Parathyroid adenoma (tissue), 2 donors: ENCODE measurements at regions not wholly inside any gene's neighbourhood (a gene's known extent, or its start where the extent isn't known, plus 50 kb on each side); places are given as distances from the start of the nearest gene placed in this dataset.

ENCODE experiments used
- H2AFZ ChIP-seq: fragments of 300-600 bp; sonication (generic); one replicate; pipeline ENCODE4 v1.7.0; 2017; ENCODE audit warnings: antibody characterized with exemption, mild to moderate bottlenecking
- H3K27ac ChIP-seq: fragments of 300-600 bp; sonication (generic); one replicate; pipeline ENCODE4 v1.7.0; 2017
- H3K27me3 ChIP-seq: fragments of 300-600 bp; sonication (generic); one replicate; pipeline ENCODE4 v1.7.0; 2017; ENCODE audit warnings: low read length; ENCODE audit not compliant: control insufficient read depth, insufficient read depth
- H3K36me3 ChIP-seq: fragments of 300-600 bp; sonication (generic); one replicate; pipeline ENCODE4 v1.7.0; 2017; ENCODE audit warnings: low read length; ENCODE audit not compliant: control insufficient read depth, insufficient read depth
- H3K4me1 ChIP-seq: fragments of 300-600 bp; sonication (generic); one replicate; pipeline ENCODE4 v1.7.0; 2017; ENCODE audit warnings: control low read depth
- H3K4me2 ChIP-seq: fragments of 300-600 bp; sonication (generic); one replicate; pipeline ENCODE4 v1.7.0; 2017; ENCODE audit warnings: low read length
- H3K4me3 ChIP-seq: fragments of 300-600 bp; sonication (generic); one replicate; pipeline ENCODE4 v1.7.0; 2017; ENCODE audit warnings: low read depth, low read length
- H3K79me2 ChIP-seq: fragments of 300-600 bp; sonication (generic); one replicate; pipeline ENCODE4 v1.7.0; 2017; ENCODE audit warnings: control low read depth
- H3K9ac ChIP-seq: fragments of 300-600 bp; sonication (generic); one replicate; pipeline ENCODE4 v1.7.0; 2017; ENCODE audit warnings: mild to moderate bottlenecking
- H3K9me3 ChIP-seq: fragments of 300-600 bp; sonication (generic); one replicate; pipeline ENCODE4 v1.7.0; 2017; ENCODE audit warnings: low read length; ENCODE audit not compliant: control insufficient read depth
- TF ChIP-seq, protein P1 (sequence below): fragments of 300-600 bp; sonication (generic); IDR thresholded peaks from one replicate; pipeline ENCODE4 v1.7.0; 2017; ENCODE audit warnings: antibody characterized with exemption, mild to moderate bottlenecking
- donor health status: primary hyperparathyroidism.

DNA sequence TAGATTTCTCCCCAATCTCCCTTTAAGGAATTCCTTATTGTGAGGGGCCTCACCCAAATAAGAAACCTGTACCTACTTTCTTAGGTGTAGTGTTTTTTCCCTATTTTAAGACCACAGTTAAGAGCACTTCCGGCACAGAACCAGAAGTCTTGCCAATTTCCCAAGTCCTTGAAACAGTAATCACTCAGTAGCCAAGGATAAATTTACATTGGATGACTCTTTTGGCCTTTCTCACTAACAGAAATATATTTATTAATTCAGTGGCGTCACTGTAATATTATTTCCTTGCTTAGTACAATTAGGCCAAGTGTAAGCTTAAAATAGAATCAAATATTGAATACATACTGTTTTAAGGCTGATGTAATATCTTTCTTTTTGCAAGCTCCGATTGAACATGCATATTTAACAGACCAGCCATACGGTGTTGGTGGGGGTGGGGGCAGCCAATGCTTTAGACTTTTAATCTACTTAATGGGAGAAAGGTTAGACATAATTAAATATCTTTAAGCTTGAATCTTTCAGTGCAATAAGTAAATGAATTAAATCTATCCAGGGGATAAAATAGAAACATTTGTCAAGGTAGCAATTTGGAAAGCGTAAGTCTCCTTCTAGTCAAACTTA, 50.8 kb upstream of the ITGA6 start:
- Histone ChIP-seq H3K4me2 (no peak overlapping the region), H3K27ac (no peak overlapping the region), H3K9ac (no peak overlapping the region), H3K27me3 (no peaks in the 10 kb centered on the region), H3K79me2 (no peaks in the 10 kb centered on the region), H3K4me1 (peaks cover 2% of the 10 kb centered on the region), H2AFZ (no peak overlapping the region), H3K4me3 (no peak overlapping the region), H3K36me3 (no peaks in the 10 kb centered on the region), H3K9me3 (no peaks in the 10 kb centered on the region)
- TF ChIP-seq, protein P1, sequence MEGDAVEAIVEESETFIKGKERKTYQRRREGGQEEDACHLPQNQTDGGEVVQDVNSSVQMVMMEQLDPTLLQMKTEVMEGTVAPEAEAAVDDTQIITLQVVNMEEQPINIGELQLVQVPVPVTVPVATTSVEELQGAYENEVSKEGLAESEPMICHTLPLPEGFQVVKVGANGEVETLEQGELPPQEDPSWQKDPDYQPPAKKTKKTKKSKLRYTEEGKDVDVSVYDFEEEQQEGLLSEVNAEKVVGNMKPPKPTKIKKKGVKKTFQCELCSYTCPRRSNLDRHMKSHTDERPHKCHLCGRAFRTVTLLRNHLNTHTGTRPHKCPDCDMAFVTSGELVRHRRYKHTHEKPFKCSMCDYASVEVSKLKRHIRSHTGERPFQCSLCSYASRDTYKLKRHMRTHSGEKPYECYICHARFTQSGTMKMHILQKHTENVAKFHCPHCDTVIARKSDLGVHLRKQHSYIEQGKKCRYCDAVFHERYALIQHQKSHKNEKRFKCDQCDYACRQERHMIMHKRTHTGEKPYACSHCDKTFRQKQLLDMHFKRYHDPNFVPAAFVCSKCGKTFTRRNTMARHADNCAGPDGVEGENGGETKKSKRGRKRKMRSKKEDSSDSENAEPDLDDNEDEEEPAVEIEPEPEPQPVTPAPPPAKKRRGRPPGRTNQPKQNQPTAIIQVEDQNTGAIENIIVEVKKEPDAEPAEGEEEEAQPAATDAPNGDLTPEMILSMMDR: no peak

DNA sequence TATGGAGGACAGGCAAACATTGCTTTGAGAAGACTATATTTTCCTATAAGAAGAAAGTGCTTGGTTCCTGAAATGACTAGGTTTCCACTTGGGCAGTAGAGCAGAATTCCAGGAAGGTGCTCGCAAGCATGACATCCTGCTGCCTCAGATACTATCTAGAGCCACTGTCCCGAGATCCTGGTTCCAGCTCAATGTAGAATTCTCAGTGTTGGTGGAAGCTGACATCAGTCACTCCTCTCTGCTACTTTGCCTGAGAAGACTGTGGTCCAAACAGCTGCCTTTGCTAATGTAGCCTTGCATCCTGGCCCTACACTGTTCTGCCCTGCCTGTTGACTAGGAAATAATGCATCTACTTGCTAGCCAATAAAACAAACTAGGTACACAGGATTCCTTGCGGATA, 50.0 kb upstream of the ITGA6 start:
- no peak overlapping the region for H2AFZ ChIP-seq
- no peak overlapping the region for H3K9ac ChIP-seq
- H3K36me3 ChIP-seq: no peaks in the 10 kb centered on the region
- TF ChIP-seq, protein P1: no peak
- no peaks in the 10 kb centered on the region for H3K79me2 ChIP-seq
- no peak overlapping the region for H3K27ac ChIP-seq
- H3K4me3 ChIP-seq: no peak overlapping the region
- H3K9me3 ChIP-seq: no peaks in the 10 kb centered on the region
- peaks cover 2% of the 10 kb centered on the region for H3K4me1 ChIP-seq
- no peaks in the 10 kb centered on the region for H3K27me3 ChIP-seq
- H3K4me2 ChIP-seq: no peak overlapping the region
